Prostate gland (tissue), 2 donors: ENCODE measurements at regions not wholly inside any gene's neighbourhood (a gene's known extent, or its start where the extent isn't known, plus 50 kb on each side); places are given as distances from the start of the nearest gene placed in this dataset.

Experiments
- POLR2A ChIP-seq: fragments of 450-650 bp; IDR thresholded peaks from one replicate; pipeline ENCODE4 v1.6.1; 2016; ENCODE audit warnings: antibody characterized with exemption, mild to moderate bottlenecking
- POLR2AphosphoS5 ChIP-seq: sonication (generic); formaldehyde crosslinking; IDR thresholded peaks from one replicate; pipeline ENCODE4 v1.6.1; 2017; ENCODE audit warnings: antibody characterized with exemption
- TF ChIP-seq, protein P1 (sequence below), 4 experiments: fragments of 200-600 bp in 2 of 4; fragments of 450-650 bp in 2 of 4; sonication (generic) in 2 of 4; IDR thresholded peaks; 1 replicate in 3 of 4; 2 replicates in 1 of 4; pipeline ENCODE4 v1.5.1; 2016 to 2019; ENCODE audit warnings: antibody characterized with exemption in 4 of 4, mild to moderate bottlenecking in 2 of 4, moderate library complexity in 2 of 4

DNA sequence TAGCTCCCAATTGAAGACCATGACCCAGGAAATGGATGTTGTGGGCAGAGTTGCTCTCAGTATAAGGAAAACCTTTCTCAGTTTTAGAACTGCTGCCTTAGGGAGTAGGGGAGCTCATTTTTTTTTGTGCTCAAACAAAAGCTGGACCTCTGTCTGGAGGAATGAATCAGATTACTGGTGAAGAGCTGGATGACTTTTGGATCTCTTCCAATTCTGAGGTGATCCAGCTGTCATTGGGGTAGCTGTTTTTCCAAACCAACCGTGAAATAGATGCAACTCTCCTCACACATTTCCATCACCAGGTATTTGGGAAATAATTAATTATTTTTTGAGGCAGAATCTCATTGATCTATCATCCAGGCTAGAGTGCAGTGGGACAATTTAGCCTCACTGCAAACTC is 251.3 kb upstream of the PLET1 start:
- TF ChIP-seq, protein P1, sequence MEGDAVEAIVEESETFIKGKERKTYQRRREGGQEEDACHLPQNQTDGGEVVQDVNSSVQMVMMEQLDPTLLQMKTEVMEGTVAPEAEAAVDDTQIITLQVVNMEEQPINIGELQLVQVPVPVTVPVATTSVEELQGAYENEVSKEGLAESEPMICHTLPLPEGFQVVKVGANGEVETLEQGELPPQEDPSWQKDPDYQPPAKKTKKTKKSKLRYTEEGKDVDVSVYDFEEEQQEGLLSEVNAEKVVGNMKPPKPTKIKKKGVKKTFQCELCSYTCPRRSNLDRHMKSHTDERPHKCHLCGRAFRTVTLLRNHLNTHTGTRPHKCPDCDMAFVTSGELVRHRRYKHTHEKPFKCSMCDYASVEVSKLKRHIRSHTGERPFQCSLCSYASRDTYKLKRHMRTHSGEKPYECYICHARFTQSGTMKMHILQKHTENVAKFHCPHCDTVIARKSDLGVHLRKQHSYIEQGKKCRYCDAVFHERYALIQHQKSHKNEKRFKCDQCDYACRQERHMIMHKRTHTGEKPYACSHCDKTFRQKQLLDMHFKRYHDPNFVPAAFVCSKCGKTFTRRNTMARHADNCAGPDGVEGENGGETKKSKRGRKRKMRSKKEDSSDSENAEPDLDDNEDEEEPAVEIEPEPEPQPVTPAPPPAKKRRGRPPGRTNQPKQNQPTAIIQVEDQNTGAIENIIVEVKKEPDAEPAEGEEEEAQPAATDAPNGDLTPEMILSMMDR (IDR thresholded peaks at IDR 0.05): no peak
- TF ChIP-seq POLR2A (no peak), POLR2AphosphoS5 (no peak)
